ENCODE measurements at regions not wholly inside any gene's neighbourhood (a gene's known extent, or its start where the extent isn't known, plus 50 kb on each side); places are given as distances from the start of the nearest gene placed in this dataset.

- TF ChIP-seq CEBPB (IDR thresholded peaks at IDR 0.05) = no peak
- no peak for TF ChIP-seq YY1 (IDR thresholded peaks at IDR 0.05; ENCODE audit: low read depth)
- no peak for TF ChIP-seq TAF1 (IDR thresholded peaks at IDR 0.05; ENCODE audit: low read depth)
- no peak for TF ChIP-seq MAX (IDR thresholded peaks at IDR 0.05)
- TF ChIP-seq FOXM1 (IDR thresholded peaks at IDR 0.05; ENCODE audit: borderline replicate concordance, low read depth) = no peak
Measured at GRCh38 chr14:97028382-97028781, 231.2 kb downstream of the VRK1 start.

GRCh38 chr14:97029800-97030199 lies 232.6 kb downstream of the VRK1 start:
- no peak for TF ChIP-seq ZBTB7A (IDR thresholded peaks at IDR 0.05; ENCODE audit: low read depth)
- TF ChIP-seq EP300 (IDR thresholded peaks at IDR 0.05; ENCODE audit: borderline replicate concordance) = no peak
- no peak for TF ChIP-seq YY1 (IDR thresholded peaks at IDR 0.05; ENCODE audit: low read depth)
- TF ChIP-seq TAF1 (IDR thresholded peaks at IDR 0.05; ENCODE audit: low read depth) = no peak
- no peak for TF ChIP-seq EGR1 (IDR thresholded peaks at IDR 0.05)
- no peak for TF ChIP-seq MAX (IDR thresholded peaks at IDR 0.05)
- no peak for TF ChIP-seq TCF12 (IDR thresholded peaks at IDR 0.05; ENCODE audit: low read depth)

GRCh38 chr14:97031530-97031929 lies 234.3 kb downstream of the VRK1 start:
- TF ChIP-seq TCF12 (IDR thresholded peaks at IDR 0.05; ENCODE audit: low read depth) = no peak
- no peak for TF ChIP-seq EP300 (IDR thresholded peaks at IDR 0.05; ENCODE audit: borderline replicate concordance)
- no peak for TF ChIP-seq FOXM1 (IDR thresholded peaks at IDR 0.05; ENCODE audit: borderline replicate concordance, low read depth)
- no peak for TF ChIP-seq TAF1 (IDR thresholded peaks at IDR 0.05; ENCODE audit: low read depth)
- no peak for TF ChIP-seq CREB1 (IDR thresholded peaks at IDR 0.05; ENCODE audit: low read depth)
- no peak for TF ChIP-seq USF1 (IDR thresholded peaks at IDR 0.05)

- TF ChIP-seq YY1 (IDR thresholded peaks at IDR 0.05; ENCODE audit: low read depth) = no peak
- TF ChIP-seq TCF12 (IDR thresholded peaks at IDR 0.05; ENCODE audit: low read depth) = no peak
- no peak for TF ChIP-seq CEBPB (IDR thresholded peaks at IDR 0.05)
- TF ChIP-seq RAD21 (IDR thresholded peaks at IDR 0.05; ENCODE audit: low read depth) = no peak
- no peak for TF ChIP-seq NFIC (IDR thresholded peaks at IDR 0.05)
- TF ChIP-seq EP300 (IDR thresholded peaks at IDR 0.05; ENCODE audit: borderline replicate concordance) = no peak
- no peak for TF ChIP-seq CREB1 (IDR thresholded peaks at IDR 0.05; ENCODE audit: low read depth)
- no peak for TF ChIP-seq TEAD4 (IDR thresholded peaks at IDR 0.05)
- no peak for TF ChIP-seq REST (IDR thresholded peaks at IDR 0.05; ENCODE audit: low read depth)
- no peak for TF ChIP-seq USF1 (IDR thresholded peaks at IDR 0.05)
- no peak for TF ChIP-seq MAX (IDR thresholded peaks at IDR 0.05)
- no peak for TF ChIP-seq FOXM1 (IDR thresholded peaks at IDR 0.05; ENCODE audit: borderline replicate concordance, low read depth)
- TF ChIP-seq EGR1 (IDR thresholded peaks at IDR 0.05) = no peak
- TF ChIP-seq TAF1 (IDR thresholded peaks at IDR 0.05; ENCODE audit: low read depth) = no peak
- TF ChIP-seq ZBTB7A (IDR thresholded peaks at IDR 0.05; ENCODE audit: low read depth) = no peak
Measured at GRCh38 chr14:97033556-97034081, 236.4 kb downstream of the VRK1 start.

- TF ChIP-seq TEAD4 (IDR thresholded peaks at IDR 0.05) = no peak
- no peak for TF ChIP-seq ZBTB7A (IDR thresholded peaks at IDR 0.05; ENCODE audit: low read depth)
- no peak for TF ChIP-seq CEBPB (IDR thresholded peaks at IDR 0.05)
Measured at GRCh38 chr14:97036086-97036852, 239.1 kb downstream of the VRK1 start.

GRCh38 chr14:97039717-97040363 lies 242.7 kb downstream of the VRK1 start:
- TF ChIP-seq CEBPB (IDR thresholded peaks at IDR 0.05) (no peak), TCF12 (IDR thresholded peaks at IDR 0.05; ENCODE audit: low read depth) (no peak), EGR1 (IDR thresholded peaks at IDR 0.05) (no peak), NFIC (IDR thresholded peaks at IDR 0.05) (no peak), MAX (IDR thresholded peaks at IDR 0.05) (no peak), EP300 (IDR thresholded peaks at IDR 0.05; ENCODE audit: borderline replicate concordance) (no peak), TEAD4 (IDR thresholded peaks at IDR 0.05) (no peak), REST (IDR thresholded peaks at IDR 0.05; ENCODE audit: low read depth) (no peak), RAD21 (IDR thresholded peaks at IDR 0.05; ENCODE audit: low read depth) (no peak), ZBTB7A (IDR thresholded peaks at IDR 0.05; ENCODE audit: low read depth) (no peak), CREB1 (IDR thresholded peaks at IDR 0.05; ENCODE audit: low read depth) (no peak), FOXM1 (IDR thresholded peaks at IDR 0.05; ENCODE audit: borderline replicate concordance, low read depth) (no peak)
